ENCODE measurements at regions not wholly inside any gene's neighbourhood (a gene's known extent, or its start where the extent isn't known, plus 50 kb on each side); places are given as distances from the start of the nearest gene placed in this dataset.
"Not testable (repeated sequence)": the region's sequence is repeated elsewhere in the genome, so short reads cannot be mapped to it uniquely, and the experiment has no call there.

- no peak for DNase-seq
These were observed 303.1 kb downstream of the CBLN1 start for GRCh38 chr16:48978501-48978900.

GRCh38 chr16:48972236-48972635 lies 309.4 kb downstream of the CBLN1 start:
- no peak for DNase-seq

GRCh38 chr16:48971571-48972077 lies 310.0 kb downstream of the CBLN1 start:
- DNase-seq: no peak

GRCh38 chr16:48970216-48970615 lies 311.4 kb downstream of the CBLN1 start:
- no peak for DNase-seq

GRCh38 chr16:48969611-48970010 lies 312.0 kb downstream of the CBLN1 start:
- no peak for DNase-seq

- DNase-seq: peak; percentile 36
These were observed 316.3 kb downstream of the CBLN1 start for GRCh38 chr16:48965386-48965785.

- DNase-seq: no peak
These were observed 317.6 kb downstream of the CBLN1 start for GRCh38 chr16:48963901-48964615.

- no peak for DNase-seq
These were observed 318.3 kb downstream of the CBLN1 start for GRCh38 chr16:48963306-48963705.

- DNase-seq: no peak
These were observed 320.1 kb downstream of the CBLN1 start for GRCh38 chr16:48961546-48961945.

GRCh38 chr16:48960830-48961229 lies 320.8 kb downstream of the CBLN1 start:
- DNase-seq: no peak

GRCh38 chr16:48959747-48960146 lies 321.9 kb downstream of the CBLN1 start:
- no peak for DNase-seq

- no peak for DNase-seq
These were observed 322.4 kb downstream of the CBLN1 start for GRCh38 chr16:48959204-48959603.

- DNase-seq: no peak
These were observed 323.0 kb downstream of the CBLN1 start for GRCh38 chr16:48958681-48959080.

GRCh38 chr16:48956620-48957019 lies 325.0 kb downstream of the CBLN1 start:
- DNase-seq: no peak

GRCh38 chr16:48955837-48956236 lies 325.8 kb downstream of the CBLN1 start:
- DNase-seq: no peak

- DNase-seq: not testable (repeated sequence)
These were observed 330.0 kb downstream of the CBLN1 start for GRCh38 chr16:48951621-48952125.

GRCh38 chr16:48950184-48950583 lies 331.5 kb downstream of the CBLN1 start:
- no peak for DNase-seq

- DNase-seq: no peak
These were observed 332.0 kb downstream of the CBLN1 start for GRCh38 chr16:48949636-48950035.

- no peak for DNase-seq
These were observed 332.7 kb downstream of the CBLN1 start for GRCh38 chr16:48948911-48949310.

GRCh38 chr16:48947371-48947713 lies 334.3 kb downstream of the CBLN1 start:
- DNase-seq: no peak

- no peak for DNase-seq
These were observed 334.8 kb downstream of the CBLN1 start for GRCh38 chr16:48946686-48947370.

- no peak for DNase-seq
These were observed 333.0 kb upstream of the N4BP1 start for GRCh38 chr16:48942996-48943395.

GRCh38 chr16:48936811-48937210 lies 326.8 kb upstream of the N4BP1 start:
- no peak for DNase-seq

- no peak for DNase-seq
These were observed 322.4 kb upstream of the N4BP1 start for GRCh38 chr16:48932216-48932855.
